Ishikawa (cell line): ENCODE measurements at regions not wholly inside any gene's neighbourhood (a gene's known extent, or its start where the extent isn't known, plus 50 kb on each side); places are given as distances from the start of the nearest gene placed in this dataset.

ENCODE experiments used
- EGR1 ChIP-seq: IDR thresholded peaks from 2 replicates; pipeline ENCODE4 v1.6.1; 2012
- EP300 ChIP-seq: IDR thresholded peaks from 2 replicates; pipeline ENCODE4 v1.6.1; 2012; ENCODE audit warnings: borderline replicate concordance
- FOXM1 ChIP-seq: IDR thresholded peaks from 2 replicates; pipeline ENCODE4 v1.6.1; 2012; ENCODE audit warnings: low read depth, borderline replicate concordance
- TAF1 ChIP-seq: IDR thresholded peaks from 2 replicates; pipeline ENCODE4 v1.6.1; 2012; ENCODE audit warnings: low read depth, mild to moderate bottlenecking
- YY1 ChIP-seq: IDR thresholded peaks from 2 replicates; pipeline ENCODE4 v1.6.1; 2012; ENCODE audit warnings: low read depth

DNA sequence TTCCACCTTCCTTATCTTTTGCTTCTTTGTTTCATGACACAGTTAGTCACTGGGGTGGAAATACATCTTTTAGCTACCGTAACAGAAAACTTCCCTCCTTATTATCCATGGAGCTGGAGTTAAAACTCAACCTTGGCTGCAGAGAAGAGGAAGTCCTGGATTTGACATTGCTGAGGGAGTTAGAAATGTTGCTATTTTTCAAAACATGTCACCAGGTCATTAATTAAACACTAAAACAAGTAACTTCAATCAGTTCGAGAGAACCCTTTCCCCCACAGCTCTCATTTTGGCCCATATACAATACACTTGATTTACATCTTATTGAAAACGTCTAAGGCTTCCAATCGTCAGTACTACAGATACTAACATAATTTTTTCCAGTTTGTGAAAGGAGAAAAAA lies 237.9 kb upstream of the CD180 start:
- no peak for TF ChIP-seq FOXM1
- TF ChIP-seq YY1: no peak
- no peak for TF ChIP-seq TAF1
- no peak for TF ChIP-seq EP300
- no peak for TF ChIP-seq EGR1
